HG02759 (cell line): ENCODE measurements at regions not wholly inside any gene's neighbourhood (a gene's known extent, or its start where the extent isn't known, plus 50 kb on each side); places are given as distances from the start of the nearest gene placed in this dataset.

Experiments used
- ATAC-seq: cut with Tn5 transposase; IDR thresholded peaks from one replicate; pipeline ENCODE4 v1.9.1; 2021; ENCODE audit warnings: mild to moderate bottlenecking, moderate library complexity; ENCODE audit not compliant: unreplicated experiment

DNA sequence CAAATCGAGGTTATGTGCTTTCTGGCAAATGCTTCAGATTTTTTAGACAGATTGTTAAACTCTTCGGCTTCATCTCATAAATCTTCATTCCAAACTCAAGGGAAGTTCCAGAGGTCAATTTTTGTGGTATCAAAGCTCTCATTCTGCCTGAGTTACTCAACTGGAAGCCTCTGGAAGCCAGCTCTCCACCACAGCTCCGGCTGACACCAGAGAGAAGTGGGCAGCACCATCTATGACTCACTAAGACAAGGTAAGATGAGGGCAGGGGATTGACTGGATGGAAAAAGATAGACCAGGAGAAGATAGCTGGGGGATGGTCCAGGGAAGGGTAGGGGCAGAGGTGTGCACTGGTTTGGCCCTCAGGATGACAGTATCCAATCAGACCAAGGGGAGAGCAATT, 137.3 kb upstream of the HNRNPA3 start:
- no peak for ATAC-seq

DNA sequence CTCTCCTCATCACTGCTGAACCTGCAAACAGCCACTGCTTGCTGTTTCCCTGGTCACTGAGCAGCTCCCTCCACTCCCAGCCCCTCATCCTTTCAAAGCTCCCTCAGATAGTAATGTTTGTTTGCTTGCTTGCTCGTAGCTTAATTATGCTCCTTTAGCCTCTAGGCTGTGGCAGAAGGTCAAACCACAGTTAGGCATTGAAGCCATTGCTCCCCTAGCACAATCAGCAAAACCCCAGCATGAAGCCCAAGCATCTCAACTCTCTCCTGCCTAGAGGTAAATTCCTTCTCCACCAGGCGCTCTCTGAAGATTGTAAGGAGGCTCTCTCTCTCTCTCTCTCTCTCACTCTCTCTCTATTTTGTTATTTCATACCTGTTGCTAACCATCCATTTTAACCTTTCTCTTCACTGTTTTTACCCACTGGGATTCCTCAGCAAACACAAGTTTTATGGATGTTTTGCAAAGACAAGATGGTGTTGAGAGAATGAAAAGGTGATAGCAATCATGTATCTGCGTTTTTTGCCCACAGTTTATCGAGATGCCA, 135.9 kb upstream of the HNRNPA3 start:
- ATAC-seq, result no peak

GRCh38 chr2:177077778-177078177, 134.8 kb upstream of the HNRNPA3 start:
- ATAC-seq, result no peak

GRCh38 chr2:177078416-177078815, 134.2 kb upstream of the HNRNPA3 start:
- ATAC-seq, result no peak

- ATAC-seq, result no peak
These were observed 133.7 kb upstream of the HNRNPA3 start for GRCh38 chr2:177078855-177079254.

DNA sequence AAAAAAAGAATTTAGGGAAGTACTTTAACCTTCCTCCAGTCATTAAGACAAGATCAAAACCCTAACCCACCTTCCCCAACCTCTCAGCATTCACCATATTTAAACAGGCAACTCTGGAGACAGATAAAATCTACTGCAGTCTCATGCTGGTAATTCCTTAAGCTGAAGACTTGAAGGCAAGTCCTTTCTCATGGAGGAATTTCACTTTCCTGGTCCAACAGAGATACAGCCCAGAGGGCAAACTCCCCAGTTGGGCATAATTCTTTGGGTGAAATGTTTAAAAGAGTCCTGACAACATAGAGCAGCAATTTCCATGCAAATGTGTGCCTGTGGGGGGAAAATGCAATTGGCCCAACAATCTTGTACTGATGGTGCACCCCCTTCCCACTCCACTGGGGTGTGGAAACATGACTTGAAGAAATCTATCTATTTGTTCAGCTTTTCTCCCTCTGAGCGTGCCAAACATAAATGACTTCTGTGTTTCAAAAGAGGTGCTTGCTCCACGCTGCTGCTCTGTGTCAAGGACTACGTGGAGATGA, 131.8 kb upstream of the HNRNPA3 start:
- no peak for ATAC-seq

- no peak for ATAC-seq
These were observed 128.0 kb upstream of the HNRNPA3 start for GRCh38 chr2:177084607-177085006.

DNA sequence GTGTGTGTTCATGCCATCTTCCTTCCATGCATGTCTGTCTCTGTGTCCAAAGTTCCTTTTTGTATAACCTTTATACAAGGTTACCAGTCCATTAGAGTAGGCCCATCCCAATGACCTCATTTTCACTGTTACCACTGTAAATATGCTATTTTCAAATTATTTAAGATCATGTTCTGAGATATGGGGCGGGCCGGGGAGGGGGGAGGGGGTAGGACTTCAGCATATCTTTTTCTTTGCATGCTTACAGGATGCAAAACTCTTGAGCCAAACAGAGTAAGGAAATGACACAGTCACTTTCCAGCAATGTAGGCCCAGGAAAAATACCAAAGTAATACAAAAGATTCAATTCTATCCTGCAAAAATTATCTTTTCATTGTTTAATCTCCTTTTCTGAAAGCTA, 124.1 kb upstream of the HNRNPA3 start:
- ATAC-seq, result no peak

- ATAC-seq, result no peak
These were observed 121.6 kb upstream of the HNRNPA3 start for GRCh38 chr2:177090967-177091366.

DNA sequence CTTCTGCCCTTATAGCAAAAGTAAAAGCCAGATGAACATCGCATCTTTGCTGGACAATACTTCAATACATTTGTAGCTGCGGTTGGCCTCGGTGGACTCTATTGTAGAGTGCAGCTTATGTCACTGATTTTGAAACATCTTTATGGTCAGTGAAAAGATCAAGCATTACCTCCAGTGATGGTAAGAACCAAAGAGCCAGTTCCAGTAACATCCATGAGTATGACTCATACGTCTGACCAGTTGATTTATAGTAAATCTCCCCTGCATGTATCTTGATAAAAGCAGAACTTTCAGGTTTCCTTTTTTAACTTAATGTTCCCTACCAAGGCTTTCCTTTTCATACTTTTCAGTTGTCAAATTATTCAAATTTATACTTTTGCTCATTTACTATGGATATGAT, 119.2 kb upstream of the HNRNPA3 start:
- no peak for ATAC-seq

DNA sequence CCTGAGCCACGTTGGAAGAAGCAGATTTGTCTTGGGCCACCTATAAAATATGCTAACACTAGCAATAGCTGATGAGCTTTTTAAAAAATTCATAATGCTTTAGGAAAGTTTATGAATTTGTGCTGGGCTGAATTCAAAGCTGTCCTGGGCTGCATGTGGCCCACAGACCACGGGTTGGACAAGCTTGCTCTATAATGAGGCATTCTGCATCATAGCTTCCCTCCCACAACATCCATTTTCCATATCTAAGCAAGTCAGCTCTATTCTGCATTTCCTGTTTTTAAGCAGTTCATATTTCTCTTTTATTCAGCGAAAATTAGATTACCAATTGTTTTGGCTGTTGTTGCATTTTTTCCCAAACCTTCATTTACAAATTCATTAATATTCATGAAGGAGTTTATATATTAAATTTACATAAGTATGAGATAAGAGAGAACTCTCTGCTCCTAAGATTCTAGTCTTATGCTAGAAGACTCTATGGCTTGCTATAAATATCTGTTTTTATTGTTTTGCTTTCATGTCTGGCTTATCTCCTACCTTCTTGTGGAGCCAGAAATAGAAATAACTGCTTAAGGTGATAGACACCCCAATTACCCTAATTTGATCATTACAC, 114.5 kb upstream of the HNRNPA3 start:
- no peak for ATAC-seq

DNA sequence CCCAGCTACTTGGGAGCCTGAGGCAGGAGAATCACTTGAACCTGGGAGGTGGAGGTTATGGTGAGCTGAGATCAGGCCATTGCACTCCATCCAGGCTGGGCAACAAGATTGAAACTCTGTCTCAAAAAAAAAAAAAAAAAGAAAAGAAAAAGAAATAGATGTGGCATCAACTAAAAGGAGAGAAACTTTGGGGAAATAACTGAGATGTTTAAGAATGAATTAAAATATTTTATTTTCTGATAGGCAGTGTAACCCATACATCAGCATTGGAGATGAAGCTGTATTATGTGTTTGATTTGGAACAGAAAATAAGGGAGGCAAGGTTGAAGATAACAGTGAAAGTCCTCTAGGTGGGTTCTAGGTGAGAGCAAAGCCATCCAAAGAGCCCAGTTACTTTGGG, 110.7 kb upstream of the HNRNPA3 start:
- no peak for ATAC-seq

- ATAC-seq, result no peak
These were observed 106.4 kb upstream of the HNRNPA3 start for GRCh38 chr2:177106212-177106611.

GRCh38 chr2:177108890-177109289, 103.7 kb upstream of the HNRNPA3 start:
- no peak for ATAC-seq

GRCh38 chr2:177114712-177115111, 97.9 kb upstream of the HNRNPA3 start:
- no peak for ATAC-seq

GRCh38 chr2:177117755-177118154, 94.8 kb upstream of the HNRNPA3 start:
- ATAC-seq, result no peak

DNA sequence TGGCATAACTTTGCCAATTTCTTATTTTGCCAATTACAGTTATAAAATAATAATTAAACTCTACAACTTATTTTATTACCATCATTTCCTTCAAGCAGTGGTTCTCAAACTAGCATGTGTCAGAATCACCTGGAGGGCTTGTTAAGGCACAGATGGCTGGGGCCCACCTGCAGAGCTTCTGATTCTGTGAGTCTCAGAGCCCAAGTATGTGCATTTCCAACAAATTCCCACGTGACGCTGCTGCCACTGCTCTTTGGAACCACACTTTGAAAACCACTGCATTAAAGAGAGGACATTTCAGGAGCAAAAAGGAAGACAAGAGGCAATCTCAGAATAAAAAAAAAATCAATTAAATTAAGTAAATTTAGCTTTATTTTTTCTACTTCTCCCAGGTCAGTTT, 94.0 kb upstream of the HNRNPA3 start:
- ATAC-seq, result no peak

DNA sequence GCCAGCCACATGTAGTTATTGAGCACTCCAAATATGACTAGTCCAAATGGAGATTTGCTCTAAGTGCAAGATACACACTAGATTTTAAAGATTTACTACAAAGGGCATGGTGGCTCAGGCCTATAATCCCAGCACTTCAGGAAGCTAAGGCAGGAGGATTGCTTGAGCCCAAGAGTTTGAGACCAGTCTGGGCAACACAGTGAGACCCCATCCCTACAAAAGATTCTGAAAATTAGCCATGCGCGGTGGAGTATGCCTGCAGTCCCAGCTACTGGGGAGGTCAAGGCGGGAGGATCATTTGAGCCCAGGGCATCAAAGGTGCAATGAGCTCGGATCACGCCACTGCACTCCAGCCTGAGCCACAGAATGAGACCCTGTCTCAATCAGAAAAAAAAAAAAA, 93.5 kb upstream of the HNRNPA3 start:
- ATAC-seq, result no peak

- no peak for ATAC-seq
These were observed 89.5 kb upstream of the HNRNPA3 start for GRCh38 chr2:177123048-177123447.

- ATAC-seq, result no peak
These were observed 88.2 kb upstream of the HNRNPA3 start for GRCh38 chr2:177124371-177124770.

DNA sequence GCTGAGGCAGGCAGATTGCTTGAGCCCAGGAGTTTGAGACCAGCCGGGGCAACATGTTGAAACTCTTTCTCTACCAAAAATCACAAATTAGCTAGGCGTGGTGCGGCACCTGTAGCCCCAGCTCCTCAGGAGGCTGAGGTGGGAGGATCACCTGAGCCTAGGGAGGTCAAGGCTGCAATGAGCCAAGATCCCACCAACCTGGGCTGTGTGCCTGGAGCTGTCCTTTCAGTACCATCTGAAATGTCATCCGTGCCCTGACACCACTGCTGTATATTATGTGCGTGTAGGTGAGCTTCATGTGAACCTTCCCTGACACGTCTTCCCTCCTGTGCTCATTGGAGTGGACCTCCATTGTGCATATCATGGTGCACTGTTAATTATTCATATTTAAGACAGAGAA, 84.8 kb upstream of the HNRNPA3 start:
- ATAC-seq, result no peak

- no peak for ATAC-seq
These were observed 83.0 kb upstream of the HNRNPA3 start for GRCh38 chr2:177129610-177130009.

- no peak for ATAC-seq
These were observed 80.7 kb upstream of the HNRNPA3 start for GRCh38 chr2:177131858-177132257.
